PC-3 (cell line): ENCODE measurements at regions not wholly inside any gene's neighbourhood (a gene's known extent, or its start where the extent isn't known, plus 50 kb on each side); places are given as distances from the start of the nearest gene placed in this dataset.
"Not testable (repeated sequence)": the region's sequence is repeated elsewhere in the genome, so short reads cannot be mapped to it uniquely, and the experiment has no call there.

ENCODE experiments used
- ATAC-seq: fragments of 200-7000 bp; cut with Tn5 transposase; 2 replicates; pipeline ENCODE4 v1.9.1; 2020; ENCODE audit warnings: mild to moderate bottlenecking, moderate library complexity
- BruUV-seq: library from RNA; stranded (reverse); fragments of 400-500 nt; replicated peaks from 2 replicates; lab custom pipeline; 2021; lab: Mats Ljungman, UMichigan
- CTCF ChIA-PET: fragments of 300-600 bp; sonication (Branson Sonifier 250); formaldehyde crosslinking; loops from one replicate; lab custom pipeline; 2022; ENCODE audit warnings: antibody characterized with exemption; lab: Charles Lee
- POLR2A ChIA-PET: fragments of 300-600 bp; sonication (Branson Sonifier 250); formaldehyde crosslinking; loops from one replicate; lab custom pipeline; 2022; ENCODE audit warnings: antibody characterized with exemption; ENCODE audit not compliant: unreplicated experiment; lab: Charles Lee
- DNase-seq: peaks from one replicate; pipeline ENCODE4 v3.0.0-alpha.2; 2015
- H2AFZ ChIP-seq: fragments of 300-600 bp; sonication (generic); 2 replicates; pipeline ENCODE4 v1.6.0; 2016; ENCODE audit warnings: antibody characterized with exemption, low read length
- H3F3A ChIP-seq: fragments of 300-600 bp; sonication (generic); one replicate; pipeline ENCODE4 v1.6.0; 2017; ENCODE audit warnings: antibody characterized with exemption, low read length, control low read depth, mild to moderate bottlenecking; ENCODE audit not compliant: unreplicated experiment
- H3K27ac ChIP-seq: fragments of 300-600 bp; sonication (generic); 2 replicates; pipeline ENCODE4 v1.5.1; 2016; ENCODE audit warnings: mild to moderate bottlenecking, low read length
- H3K27me3 ChIP-seq: fragments of 300-600 bp; sonication (generic); 2 replicates; pipeline ENCODE4 v1.6.1; 2016; ENCODE audit warnings: low read length, mixed read lengths
- H3K36me3 ChIP-seq: fragments of 300-600 bp; sonication (generic); 2 replicates; pipeline ENCODE4 v1.6.1; 2016; ENCODE audit warnings: low read depth, mixed run types, low read length, mixed read lengths
- H3K4me1 ChIP-seq: fragments of 300-600 bp; sonication (generic); 2 replicates; pipeline ENCODE4 v1.5.1; 2016; ENCODE audit warnings: low read length; ENCODE audit not compliant: insufficient read depth
- H3K4me2 ChIP-seq: fragments of 300-600 bp; sonication (generic); 2 replicates; pipeline ENCODE4 v1.6.0; 2016; ENCODE audit warnings: low read length
- H3K4me3 ChIP-seq: fragments of 300-600 bp; sonication (generic); 2 replicates; pipeline ENCODE4 v1.5.1; 2016; ENCODE audit warnings: mild to moderate bottlenecking, low read length, mixed read lengths
- H3K79me2 ChIP-seq: fragments of 300-600 bp; sonication (generic); 2 replicates; pipeline ENCODE4 v1.6.1; 2017; ENCODE audit warnings: low read length, mixed read lengths
- H3K9ac ChIP-seq: fragments of 300-600 bp; sonication (generic); 2 replicates; pipeline ENCODE4 v1.6.0; 2016; ENCODE audit warnings: mild to moderate bottlenecking, low read length
- H3K9me2 ChIP-seq: fragments of 300-600 bp; sonication (generic); replicated peaks from 2 replicates; pipeline ENCODE4 v1.6.1; 2016; ENCODE audit warnings: mixed run types, low read length, mixed read lengths
- H3K9me3 ChIP-seq: fragments of 300-600 bp; sonication (generic); 2 replicates; pipeline ENCODE4 v1.6.1; 2016; ENCODE audit warnings: low read length, mixed read lengths
- H4K20me1 ChIP-seq: fragments of 300-600 bp; sonication (generic); 2 replicates; pipeline ENCODE4 v1.6.1; 2016; ENCODE audit warnings: low read length, mixed read lengths
- intact Hi-C: fragments of 100-400 bp; cut with micrococcal nuclease; formaldehyde crosslinking; loops from 2 replicates; pipeline ENCODE4 v1.9.0; 2023

- H3K27me3 ChIP-seq, H2AFZ ChIP-seq, BruUV-seq, POLR2A ChIA-PET, CTCF ChIA-PET, H3K4me3 ChIP-seq, H3K4me2 ChIP-seq, intact Hi-C loops, H3K36me3 ChIP-seq, H3K27ac ChIP-seq, H3K9me3 ChIP-seq, ATAC-seq, H3K9ac ChIP-seq, H3F3A ChIP-seq, H3K9me2 ChIP-seq: not testable (repeated sequence)
- Histone ChIP-seq H4K20me1 (peaks cover 62% of the 10 kb centered on the region), H3K79me2 (peaks cover 93% of the 10 kb centered on the region), H3K4me1 (peaks cover 19% of the 10 kb centered on the region)
- peak; percentile 33 for DNase-seq
These were observed 85.4 kb upstream of the METTL9 start for GRCh38 chr16:21513812-21514473.

- CTCF ChIA-PET, ATAC-seq, POLR2A ChIA-PET, H3K36me3 ChIP-seq, H3K27me3 ChIP-seq, H3F3A ChIP-seq, H3K9me3 ChIP-seq, H3K4me2 ChIP-seq, H3K9ac ChIP-seq, H3K9me2 ChIP-seq, intact Hi-C loops, BruUV-seq, H3K4me3 ChIP-seq, H3K27ac ChIP-seq, DNase-seq, H2AFZ ChIP-seq: not testable (repeated sequence)
- H3K79me2 ChIP-seq: peaks cover 93% of the 10 kb centered on the region
- peaks cover 19% of the 10 kb centered on the region for H3K4me1 ChIP-seq
- peaks cover 57% of the 10 kb centered on the region for H4K20me1 ChIP-seq
These were observed 84.9 kb upstream of the METTL9 start for GRCh38 chr16:21514474-21514840.

- Histone ChIP-seq H3K79me2 (peaks cover 74% of the 10 kb centered on the region), H3K4me1 (peaks cover 15% of the 10 kb centered on the region), H4K20me1 (peaks cover 44% of the 10 kb centered on the region; the same call in 1 of the 2 replicates)
- H3K9ac ChIP-seq, DNase-seq, intact Hi-C loops, H3K4me2 ChIP-seq, H3K9me3 ChIP-seq, POLR2A ChIA-PET, ATAC-seq, BruUV-seq, H3K4me3 ChIP-seq, H3F3A ChIP-seq, H3K27me3 ChIP-seq, H2AFZ ChIP-seq, CTCF ChIA-PET, H3K27ac ChIP-seq, H3K9me2 ChIP-seq, H3K36me3 ChIP-seq: not testable (repeated sequence)
These were observed 82.7 kb upstream of the METTL9 start for GRCh38 chr16:21516705-21517040.

GRCh38 chr16:21517263-21517662 is 82.1 kb upstream of the METTL9 start:
- H2AFZ ChIP-seq, CTCF ChIA-PET, ATAC-seq, intact Hi-C loops, H3K4me3 ChIP-seq, POLR2A ChIA-PET, H3K27ac ChIP-seq, H3K36me3 ChIP-seq, H3K9ac ChIP-seq, H3K27me3 ChIP-seq, H3K9me3 ChIP-seq, BruUV-seq, H3K4me1 ChIP-seq, H3K9me2 ChIP-seq, H3F3A ChIP-seq, DNase-seq: not testable (repeated sequence)
- Histone ChIP-seq H3K79me2 (peaks cover 68% of the 10 kb centered on the region), H4K20me1 (peaks cover 38% of the 10 kb centered on the region; the same call in 1 of the 2 replicates), H3K4me2 (peak overlapping the region; percentile 46; the same call in 1 of the 2 replicates)

- H3F3A ChIP-seq, H3K9me2 ChIP-seq, CTCF ChIA-PET, H3K27me3 ChIP-seq, POLR2A ChIA-PET, intact Hi-C loops, H2AFZ ChIP-seq, H3K4me1 ChIP-seq, DNase-seq, H3K36me3 ChIP-seq, H3K9me3 ChIP-seq: not testable (repeated sequence)
- TSS peak; percentile 88 for BruUV-seq
- peak overlapping the region; percentile 88 for H3K9ac ChIP-seq
- ATAC-seq: peak; percentile 30
- H4K20me1 ChIP-seq: peaks cover 20% of the 10 kb centered on the region; the same call in 1 of the 2 replicates
- H3K27ac ChIP-seq: peak overlapping the region; percentile 77
- H3K4me3 ChIP-seq: peak overlapping the region; percentile 76
- peaks cover 46% of the 10 kb centered on the region for H3K79me2 ChIP-seq
- H3K4me2 ChIP-seq: peak overlapping the region; percentile 76
These were observed 79.8 kb upstream of the METTL9 start for GRCh38 chr16:21519361-21520133.

GRCh38 chr16:21520134-21521047 is 79.0 kb upstream of the METTL9 start:
- peak overlapping the region; percentile 61 for H2AFZ ChIP-seq

More at GRCh38 chr16:21520134-21521047, 79.0 kb upstream of the METTL9 start:
- Histone ChIP-seq H3K79me2 (peaks cover 39% of the 10 kb centered on the region), H3K27ac (peak overlapping the region; percentile 77), H3K4me3 (peak overlapping the region; percentile 76), H3K4me2 (peak overlapping the region; percentile 76), H3K9ac (peak overlapping the region; percentile 88), H4K20me1 (peaks cover 16% of the 10 kb centered on the region; the same call in 1 of the 2 replicates)
- DNase-seq: peak; percentile 91
- H3K27me3 ChIP-seq, BruUV-seq, H3F3A ChIP-seq, H3K36me3 ChIP-seq, CTCF ChIA-PET, intact Hi-C loops, H3K4me1 ChIP-seq, H3K9me3 ChIP-seq, H3K9me2 ChIP-seq: not testable (repeated sequence)
- POLR2A ChIA-PET: interaction anchor here (0.6 to 0.7 kb wide), 2 partner anchors 670 to 1295 kb away, joined by 3 to 9 read pairs; no protein-coding TSS in a partner anchor
- peak; percentile 66 for ATAC-seq
